Heart left ventricle (tissue), 13 donors: ENCODE measurements at regions not wholly inside any gene's neighbourhood (a gene's known extent, or its start where the extent isn't known, plus 50 kb on each side); places are given as distances from the start of the nearest gene placed in this dataset.
A peak's percentile ranks its signal among the peaks of the same experiment; 100 is the strongest.

Experiments used
- CTCF ChIP-seq, 12 donors: fragments of 200-600 bp; sonication (generic) in 4 of 12; IDR thresholded peaks; one replicate each; pipeline versions ENCODE4 v1.5.0 to v1.8.0; 2018 to 2022; ENCODE audit warnings: antibody characterized with exemption in 12 of 12, mild to moderate bottlenecking in 5 of 12
- POLR2A ChIP-seq, 2 donors: fragments of 450-650 bp; IDR thresholded peaks; one replicate each; pipeline ENCODE4 v1.6.1; 2017; ENCODE audit warnings: antibody characterized with exemption in 2 of 2, mild to moderate bottlenecking in 2 of 2, moderate library complexity in 2 of 2
- donor health status: ischemic (EF 13 %, LVEDD 7.1; RV severe dilation, severe dysfunction).
- donor health status: DM: no; HTN: yes; CAD: no.
- donor health status: DM: no; HTN: no; CAD: no.
- donor health status: ischemic (EF 25% LVEDD 6.9; RV normal size, moderate dysfunction).
- donor health status: ischemic (EF 25% LVEDD 5.7; RV mildly dilated, moderate dysfunction).
- donor health status: ischemic (EF 35%, LVEDD 5.7; RV mildly dilated, moderate dysfunction).
- donor health status: nonischemic (EF 11% LVEDD 7.7; RV severe dilation, severe dysfunction).
- donor health status: DM: yes; HTN: yes; CAD: no.
- donor health status: PGD.
- donor health status: ischemic (EF 29% LVEDD 5.4; RV normal size, mild dysfunction).
- donor health status: nonischemic (EF 23%, LVEDD 6.1; RV moderate dilation, normal function).

DNA sequence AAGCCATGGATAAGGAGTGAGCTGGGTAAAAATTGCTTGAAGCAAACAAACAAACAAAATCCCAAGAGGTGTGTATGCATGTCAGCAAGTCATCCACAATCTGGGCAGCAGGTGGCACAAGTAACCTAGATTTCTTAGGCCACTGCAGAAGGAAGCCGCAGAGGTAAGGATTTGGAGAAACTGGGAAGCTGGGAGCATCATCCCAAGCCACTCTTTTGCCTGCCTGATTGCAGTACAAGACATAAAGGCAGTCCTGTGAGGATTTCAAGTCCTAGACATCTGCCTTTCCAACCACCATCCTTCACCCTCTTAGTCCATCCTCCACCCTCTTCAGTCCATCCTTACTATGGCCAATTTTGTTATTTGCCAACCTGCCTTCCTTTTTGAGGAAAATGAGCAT lies 67.2 kb upstream of the BMAL1 start:
- TF ChIP-seq CTCF (IDR thresholded peaks at IDR 0.05) (peak; percentile 30 to 73 (median 62)), POLR2A (IDR thresholded peaks at IDR 0.05) (no peak)
